Gastrocnemius medialis (tissue), 4 donors: ENCODE measurements at regions not wholly inside any gene's neighbourhood (a gene's known extent, or its start where the extent isn't known, plus 50 kb on each side); places are given as distances from the start of the nearest gene placed in this dataset.

ENCODE experiments used
- ATAC-seq, 2 donors: fragments of 150-250 bp; one replicate each; pipeline ENCODE4 v1.9.1; 2016
- DNase-seq, 2 donors: peaks; one replicate each; pipeline ENCODE4 v3.0.0-alpha.2; 2019
- H3K27ac ChIP-seq, 4 donors: fragments of 200-600 bp; sonication (generic); 1 replicate in 1 of 4; 2 replicates in 3 of 4; pipeline ENCODE4 v1.5.1; 2016 to 2018; ENCODE audit warnings: mild to moderate bottlenecking in 2 of 4, moderate library complexity in 1 of 4
- H3K27me3 ChIP-seq, 3 donors: fragments of 200-600 bp; sonication (generic) in 2 of 3; 1 replicate in 1 of 3; 2 replicates in 2 of 3; pipeline versions ENCODE4 v1.5.1 to v1.6.0; 2016 to 2019; ENCODE audit warnings: mild to moderate bottlenecking in 1 of 3, moderate library complexity in 1 of 3
- H3K36me3 ChIP-seq, 2 donors: fragments of 200-600 bp; sonication (generic) in 1 of 2; one replicate each; pipeline ENCODE4 v1.5.1; 2017 to 2018
- H3K4me1 ChIP-seq, 2 donors: fragments of 200-600 bp; sonication (generic) in 1 of 2; one replicate each; pipeline ENCODE4 v1.5.1; 2016 to 2017; ENCODE audit warnings: mild to moderate bottlenecking in 2 of 2
- H3K4me3 ChIP-seq, 4 donors: fragments of 200-600 bp; sonication (generic) in 3 of 4; 1 replicate in 1 of 4; 2 replicates in 3 of 4; pipeline ENCODE4 v1.5.1; 2016 to 2019; ENCODE audit warnings: mild to moderate bottlenecking in 2 of 4
- H3K9me3 ChIP-seq, 3 donors: fragments of 200-600 bp; sonication (generic) in 2 of 3; 1 replicate in 1 of 3; 2 replicates in 2 of 3; pipeline ENCODE4 v1.5.1; 2016 to 2019
- POLR2A ChIP-seq, 2 donors: fragments of 450-650 bp; IDR thresholded peaks; one replicate each; pipeline ENCODE4 v1.6.1; 2017; ENCODE audit warnings: antibody characterized with exemption in 2 of 2, mild to moderate bottlenecking in 2 of 2, moderate library complexity in 2 of 2
- in situ Hi-C, 4 donors: fragments of 200-750 bp; cut with MboI; loops; one replicate each; pipeline versions ENCODE4 v1.15.0 to v1.8.0; 2017; ENCODE audit warnings: low sequenced_read_pairs in 4 of 4
- intact Hi-C: fragments of 100-400 bp; cut with DNase I; formaldehyde crosslinking; loops from one replicate; pipeline ENCODE4 v1.15.1; 2023; ENCODE audit warnings: low total_unique reads
- TF ChIP-seq, protein P1 (sequence below), 5 experiments: fragments of 450-650 bp in 3 of 5; fragments of 200-600 bp in 2 of 5; sonication (generic) in 2 of 5; IDR thresholded peaks in 4 of 5; conservative IDR thresholded peaks in 1 of 5; 1 replicate in 4 of 5; 2 replicates in 1 of 5; pipeline ENCODE4 v1.5.1; 2016 to 2019; ENCODE audit warnings: antibody characterized with exemption in 5 of 5, mild to moderate bottlenecking in 3 of 5, moderate library complexity in 3 of 5

DNA sequence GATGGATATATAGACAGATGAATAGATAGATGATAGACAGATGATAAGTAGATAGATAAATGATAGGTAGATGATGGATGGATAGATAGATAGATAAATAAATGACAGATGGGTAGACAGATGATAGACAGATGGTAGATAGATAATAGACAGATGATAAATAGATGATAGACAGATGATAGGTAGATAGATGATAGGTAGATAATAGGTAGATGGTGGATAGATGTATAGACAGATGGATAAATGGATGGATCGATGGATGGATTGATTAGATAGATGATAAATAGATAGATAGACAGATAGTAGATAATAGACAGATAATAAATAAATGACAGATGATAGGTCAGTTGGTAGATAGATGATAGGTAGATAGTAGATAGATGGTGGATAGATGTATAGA, 212.7 kb downstream of the NFATC2 start:
- intact Hi-C loops (no loop called here), in situ Hi-C loops (no loop called here)
- H3K4me3 ChIP-seq: no peak overlapping the region
- H3K4me1 ChIP-seq: no peaks in the 10 kb centered on the region
- no peak for DNase-seq
- no peaks in the 10 kb centered on the region for H3K36me3 ChIP-seq
- no peaks in the 10 kb centered on the region for H3K9me3 ChIP-seq
- TF ChIP-seq, protein P1, sequence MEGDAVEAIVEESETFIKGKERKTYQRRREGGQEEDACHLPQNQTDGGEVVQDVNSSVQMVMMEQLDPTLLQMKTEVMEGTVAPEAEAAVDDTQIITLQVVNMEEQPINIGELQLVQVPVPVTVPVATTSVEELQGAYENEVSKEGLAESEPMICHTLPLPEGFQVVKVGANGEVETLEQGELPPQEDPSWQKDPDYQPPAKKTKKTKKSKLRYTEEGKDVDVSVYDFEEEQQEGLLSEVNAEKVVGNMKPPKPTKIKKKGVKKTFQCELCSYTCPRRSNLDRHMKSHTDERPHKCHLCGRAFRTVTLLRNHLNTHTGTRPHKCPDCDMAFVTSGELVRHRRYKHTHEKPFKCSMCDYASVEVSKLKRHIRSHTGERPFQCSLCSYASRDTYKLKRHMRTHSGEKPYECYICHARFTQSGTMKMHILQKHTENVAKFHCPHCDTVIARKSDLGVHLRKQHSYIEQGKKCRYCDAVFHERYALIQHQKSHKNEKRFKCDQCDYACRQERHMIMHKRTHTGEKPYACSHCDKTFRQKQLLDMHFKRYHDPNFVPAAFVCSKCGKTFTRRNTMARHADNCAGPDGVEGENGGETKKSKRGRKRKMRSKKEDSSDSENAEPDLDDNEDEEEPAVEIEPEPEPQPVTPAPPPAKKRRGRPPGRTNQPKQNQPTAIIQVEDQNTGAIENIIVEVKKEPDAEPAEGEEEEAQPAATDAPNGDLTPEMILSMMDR (IDR thresholded peaks at IDR 0.05 in 4 of 5, conservative IDR thresholded peaks at IDR 0.05 in 1 of 5): no peak
- TF ChIP-seq POLR2A (IDR thresholded peaks at IDR 0.05): no peak
- H3K27ac ChIP-seq: no peak overlapping the region
- ATAC-seq: no peak
- H3K27me3 ChIP-seq: peaks cover 0 to 4% (median 0%) of the 10 kb centered on the region in 3 donors

DNA sequence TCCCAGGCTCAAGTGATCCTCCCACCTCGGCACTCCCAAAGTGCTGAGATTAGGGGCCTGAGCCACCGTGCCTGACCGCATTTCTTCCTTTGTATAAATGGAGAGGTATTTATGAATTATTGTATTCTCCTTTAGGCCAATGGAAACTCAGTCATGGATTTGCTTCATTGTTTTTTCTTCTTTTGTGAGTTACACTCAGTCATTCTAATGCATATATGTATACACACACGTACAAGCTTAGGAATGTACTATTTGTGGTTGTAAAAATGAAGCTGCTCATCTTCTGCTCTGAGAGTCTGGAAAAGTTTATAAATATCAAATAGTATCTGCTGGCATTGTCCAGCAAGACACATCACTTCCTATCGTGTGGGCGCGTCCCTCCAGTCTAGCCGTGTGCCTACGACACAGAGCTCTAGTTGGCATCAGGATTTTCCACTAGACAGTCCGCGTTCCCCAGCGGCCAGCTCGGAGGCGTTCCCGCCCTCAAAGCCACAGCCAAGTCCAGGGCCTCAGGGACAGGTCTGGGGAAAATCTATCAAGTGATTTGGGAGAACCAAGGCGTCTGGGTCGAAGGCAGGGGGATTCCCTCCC, 215.2 kb downstream of the NFATC2 start:
- ATAC-seq: no peak
- in situ Hi-C loops: no loop called here
- Histone ChIP-seq H3K27me3 (peaks cover 0 to 4% (median 0%) of the 10 kb centered on the region in 3 donors), H3K9me3 (no peaks in the 10 kb centered on the region), H3K4me3 (no peak overlapping the region), H3K27ac (no peak overlapping the region), H3K4me1 (no peaks in the 10 kb centered on the region), H3K36me3 (no peaks in the 10 kb centered on the region)
- no peak for TF ChIP-seq POLR2A (IDR thresholded peaks at IDR 0.05)
- TF ChIP-seq, protein P1 (IDR thresholded peaks at IDR 0.05 in 4 of 5, conservative IDR thresholded peaks at IDR 0.05 in 1 of 5): no peak
- no peak for DNase-seq
- intact Hi-C loops: no loop called here

DNA sequence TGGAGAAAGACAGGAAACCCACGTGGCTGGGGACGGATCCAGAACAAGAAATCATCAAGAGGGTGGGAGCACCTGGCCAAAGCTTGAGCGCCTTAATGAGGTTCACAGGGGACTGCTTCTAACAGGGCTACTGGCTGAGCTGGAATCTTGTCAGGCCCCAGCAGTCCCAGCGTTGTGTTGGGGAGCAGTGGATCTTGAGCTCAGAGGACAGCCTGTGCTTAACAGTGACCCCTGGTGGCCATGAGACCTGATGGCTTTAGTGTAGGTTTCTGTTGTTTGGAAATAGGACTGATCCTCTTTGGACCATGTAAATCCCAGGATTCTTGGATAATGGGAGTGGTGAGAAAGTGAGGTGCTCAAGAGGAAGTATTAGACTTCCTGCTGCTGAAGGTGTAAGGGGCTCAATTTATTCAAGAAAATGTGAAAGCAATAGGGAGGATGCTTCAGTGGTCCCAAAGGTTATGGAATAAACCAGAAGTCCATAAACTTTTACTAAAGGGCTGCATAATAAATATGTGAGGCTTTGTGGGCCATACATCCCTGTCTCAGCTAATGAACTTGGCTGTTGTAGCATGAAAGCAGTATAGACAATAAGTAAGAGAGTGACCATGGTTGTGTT, 216.2 kb downstream of the NFATC2 start:
- Histone ChIP-seq H3K4me3 (no peak overlapping the region), H3K36me3 (no peaks in the 10 kb centered on the region), H3K9me3 (no peaks in the 10 kb centered on the region), H3K27ac (no peak overlapping the region), H3K4me1 (no peaks in the 10 kb centered on the region), H3K27me3 (peaks cover 0 to 4% (median 0%) of the 10 kb centered on the region in 3 donors)
- TF ChIP-seq, protein P1 (IDR thresholded peaks at IDR 0.05 in 4 of 5, conservative IDR thresholded peaks at IDR 0.05 in 1 of 5): peak in 2 of 5 experiments; percentile 16 to 42
- TF ChIP-seq POLR2A (IDR thresholded peaks at IDR 0.05): no peak
- ATAC-seq (no peak), DNase-seq (no peak)
- in situ Hi-C loops (no loop called here), intact Hi-C loops (no loop called here)

GRCh38 chr20:51322164-51322707, 220.3 kb downstream of the NFATC2 start:
- no peak for ATAC-seq
- no peak overlapping the region for H3K27ac ChIP-seq
- H3K4me3 ChIP-seq: no peak overlapping the region
- TF ChIP-seq POLR2A (IDR thresholded peaks at IDR 0.05): no peak
- TF ChIP-seq, protein P1 (IDR thresholded peaks at IDR 0.05 in 4 of 5, conservative IDR thresholded peaks at IDR 0.05 in 1 of 5): no peak
- no peaks in the 10 kb centered on the region for H3K4me1 ChIP-seq
- no peak for DNase-seq
- peaks cover 0 to 4% (median 0%) of the 10 kb centered on the region in 3 donors for H3K27me3 ChIP-seq
- intact Hi-C loops: no loop called here
- in situ Hi-C loops: loop anchor here in 3 of 4 donors (25.0 kb wide), 1 partner anchor 535 kb away; the partner anchor contains the start of gene BCAS4 (in 3 of the 3)
- H3K9me3 ChIP-seq: no peaks in the 10 kb centered on the region
- no peaks in the 10 kb centered on the region for H3K36me3 ChIP-seq
